Mammary epithelial cell (primary cell): ENCODE measurements at regions not wholly inside any gene's neighbourhood (a gene's known extent, or its start where the extent isn't known, plus 50 kb on each side); places are given as distances from the start of the nearest gene placed in this dataset.
"Not testable (repeated sequence)": the region's sequence is repeated elsewhere in the genome, so short reads cannot be mapped to it uniquely, and the experiment has no call there.

ENCODE experiments used
- CTCF ChIP-seq, 2 donors: IDR thresholded peaks in 1 of 2; conservative IDR thresholded peaks in 1 of 2; 2 replicates each; pipeline ENCODE4 v1.5.1; 2011 to 2012; ENCODE audit warnings: inconsistent platforms in 2 of 2, low read length in 2 of 2, mild to moderate bottlenecking in 2 of 2, control low read depth in 1 of 2, low read depth in 1 of 2; ENCODE audit not compliant: insufficient read depth in 1 of 2; ENCODE audit errors: extremely low read depth in 1 of 2
- EZH2 ChIP-seq: IDR thresholded peaks from 2 replicates; pipeline ENCODE4 v1.6.1; 2012; ENCODE audit warnings: low read length, inconsistent platforms, borderline replicate concordance

GRCh38 chr21:10414121-10414924 lies 107.1 kb upstream of the TPTE start:
- not testable (repeated sequence) for TF ChIP-seq CTCF (conservative IDR thresholded peaks at IDR 0.05 in 1 of 2, IDR thresholded peaks at IDR 0.05 in 1 of 2; ENCODE audit: extremely low read depth in 1 of 2, insufficient read depth in 1 of 2, low read depth in 1 of 2, low read length in 2 of 2); EZH2
